ENCODE measurements at regions not wholly inside any gene's neighbourhood (a gene's known extent, or its start where the extent isn't known, plus 50 kb on each side); places are given as distances from the start of the nearest gene placed in this dataset.
"Not testable (repeated sequence)": the region's sequence is repeated elsewhere in the genome, so short reads cannot be mapped to it uniquely, and the experiment has no call there.

DNA sequence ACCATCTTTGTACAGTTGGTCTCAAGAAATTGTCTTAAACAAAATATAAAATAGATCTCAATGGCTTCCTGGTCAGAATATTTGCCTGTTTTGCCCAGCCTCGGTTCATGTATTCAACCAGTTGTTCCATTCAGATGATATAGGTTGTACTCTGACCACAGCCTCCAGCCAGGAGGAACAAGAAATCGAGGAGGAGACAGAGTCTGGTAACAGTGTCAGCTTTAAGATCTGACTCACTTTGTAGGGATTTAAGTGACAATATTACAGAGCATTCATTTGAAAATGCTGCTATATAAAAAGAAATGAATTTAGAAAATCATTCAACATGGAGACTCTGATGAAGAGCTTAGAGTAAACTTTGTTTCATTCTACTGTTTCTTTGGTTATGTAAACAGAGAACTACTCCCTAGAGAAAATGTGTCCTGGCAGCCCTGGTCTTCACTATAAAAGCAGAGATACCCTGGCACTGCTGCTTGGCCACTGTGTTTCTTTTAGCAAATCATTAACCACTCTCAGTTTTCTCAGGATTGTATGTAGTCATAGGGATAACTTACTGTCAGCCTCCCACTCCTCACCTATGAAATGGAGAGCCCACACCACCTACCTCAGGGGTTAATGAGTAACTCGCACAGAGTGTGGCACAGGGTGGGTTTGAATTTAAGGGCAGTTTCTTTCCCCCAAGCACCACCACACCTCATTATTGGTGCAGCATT, 53.5 kb downstream of the PAGE2 start:
- Mint-ChIP-seq H3K4me1 (no peaks in the 10 kb centered on the region), H3K4me3 (no peak overlapping the region), H3K27ac (no peak overlapping the region), H3K27me3 (no peaks in the 10 kb centered on the region), H3K36me3 (ENCODE audit: low read depth) (no peaks in the 10 kb centered on the region)
- no peaks in the 10 kb centered on the region for H3K9me3 ChIP-seq (ENCODE audit: control insufficient read depth, low read length, poor library complexity, severe bottlenecking)
- no peak for ATAC-seq
- no peak for DNase-seq

GRCh38 chrX:55142919-55143310, 54.1 kb downstream of the PAGE2 start:
- Mint-ChIP-seq H3K4me1 (no peaks in the 10 kb centered on the region), H3K4me3 (no peak overlapping the region), H3K36me3 (ENCODE audit: low read depth) (no peaks in the 10 kb centered on the region), H3K27me3 (no peaks in the 10 kb centered on the region), H3K27ac (no peak overlapping the region)
- DNase-seq (no peak), ATAC-seq (no peak)
- no peaks in the 10 kb centered on the region for H3K9me3 ChIP-seq (ENCODE audit: control insufficient read depth, low read length, poor library complexity, severe bottlenecking)

GRCh38 chrX:55143621-55144020, 54.8 kb downstream of the PAGE2 start:
- DNase-seq (no peak), ATAC-seq (no peak)
- no peaks in the 10 kb centered on the region for H3K27me3 Mint-ChIP-seq
- no peaks in the 10 kb centered on the region for H3K4me1 Mint-ChIP-seq
- H3K27ac Mint-ChIP-seq = no peak overlapping the region
- H3K9me3 ChIP-seq (ENCODE audit: control insufficient read depth, low read length, poor library complexity, severe bottlenecking) = no peaks in the 10 kb centered on the region
- no peak overlapping the region for H3K4me3 Mint-ChIP-seq
- H3K36me3 Mint-ChIP-seq (ENCODE audit: low read depth) = no peaks in the 10 kb centered on the region

DNA sequence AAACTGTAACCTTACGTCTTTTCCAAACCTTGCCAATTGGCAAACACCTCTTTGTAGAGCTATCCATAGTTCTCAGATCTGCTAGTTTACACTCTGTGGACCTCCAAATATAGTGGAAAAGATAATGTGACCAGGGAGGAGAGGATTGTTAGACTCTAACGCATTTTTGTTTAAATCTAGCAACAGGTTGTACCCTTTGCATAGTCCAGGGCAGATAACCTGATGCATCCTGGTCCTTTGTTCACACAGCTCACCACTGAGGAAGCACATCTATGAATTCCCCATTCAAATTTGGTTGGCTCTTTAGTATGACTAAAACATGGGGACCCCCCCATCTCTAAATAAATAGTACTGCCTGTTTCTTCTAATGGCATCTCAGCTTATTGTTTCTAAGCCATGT, 55.9 kb downstream of the PAGE2 start:
- no peaks in the 10 kb centered on the region for H3K9me3 ChIP-seq (ENCODE audit: control insufficient read depth, low read length, poor library complexity, severe bottlenecking)
- Mint-ChIP-seq H3K4me1 (no peaks in the 10 kb centered on the region), H3K27ac (no peak overlapping the region), H3K36me3 (ENCODE audit: low read depth) (no peaks in the 10 kb centered on the region), H3K4me3 (no peak overlapping the region), H3K27me3 (no peaks in the 10 kb centered on the region)
- DNase-seq = no peak
- no peak for ATAC-seq

DNA sequence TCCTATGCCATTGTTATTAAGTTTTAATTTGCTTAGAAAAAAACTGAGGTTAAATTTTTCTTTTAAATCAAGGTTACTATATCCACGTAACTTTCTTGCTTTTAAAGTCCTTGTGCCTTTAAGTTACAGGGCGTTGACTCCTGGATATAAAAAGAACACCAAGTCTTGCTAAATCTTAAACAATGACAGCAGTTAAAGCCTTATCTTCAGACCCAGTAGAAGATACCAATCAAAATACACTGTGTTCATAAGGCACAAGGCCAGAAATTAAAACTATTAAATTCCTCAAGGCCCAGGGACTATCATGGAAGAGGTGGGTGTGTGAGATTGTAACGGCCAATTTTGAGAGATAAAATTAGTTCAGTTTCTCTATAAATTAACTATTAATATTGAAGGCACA, 60.4 kb downstream of the PAGE2 start:
- Mint-ChIP-seq H3K27me3 (no peaks in the 10 kb centered on the region), H3K27ac (no peak overlapping the region)

DNA sequence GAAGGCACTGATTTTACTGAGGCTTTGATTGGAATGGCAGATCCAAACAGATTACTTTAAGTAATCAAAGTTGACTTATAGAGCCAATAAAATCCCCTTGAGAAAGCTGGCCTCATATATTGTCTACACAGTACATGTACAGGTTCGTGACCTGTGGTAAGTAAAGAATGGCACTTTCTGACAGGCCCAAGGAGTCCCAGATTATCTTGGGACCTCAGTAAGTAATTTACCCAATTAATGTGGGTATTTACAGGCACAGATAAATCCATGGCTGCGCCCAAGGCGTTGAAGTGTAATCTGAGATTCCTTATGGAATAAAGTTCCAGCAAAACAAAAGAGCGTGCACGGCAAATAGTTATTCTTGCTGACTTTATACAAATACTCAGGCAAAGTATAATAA, 62.4 kb downstream of the PAGE2 start:
- H3K27me3 Mint-ChIP-seq = no peaks in the 10 kb centered on the region
- no peak overlapping the region for H3K27ac Mint-ChIP-seq
- no peaks in the 10 kb centered on the region for H3K9me3 ChIP-seq (ENCODE audit: control insufficient read depth, low read length, poor library complexity, severe bottlenecking)
- DNase-seq = no peak
- H3K4me1 Mint-ChIP-seq = peaks cover 7% of the 10 kb centered on the region
- no peaks in the 10 kb centered on the region for H3K36me3 Mint-ChIP-seq (ENCODE audit: low read depth)
- H3K4me3 Mint-ChIP-seq = no peak overlapping the region
- ATAC-seq = no peak

More for the DNA sequence above, 60.4 kb downstream of the PAGE2 start:
- ATAC-seq (no peak), DNase-seq (no peak)
- no peaks in the 10 kb centered on the region for H3K4me1 Mint-ChIP-seq
- no peaks in the 10 kb centered on the region for H3K36me3 Mint-ChIP-seq (ENCODE audit: low read depth)
- H3K4me3 Mint-ChIP-seq = no peak overlapping the region
- no peaks in the 10 kb centered on the region for H3K9me3 ChIP-seq (ENCODE audit: control insufficient read depth, low read length, poor library complexity, severe bottlenecking)

DNA sequence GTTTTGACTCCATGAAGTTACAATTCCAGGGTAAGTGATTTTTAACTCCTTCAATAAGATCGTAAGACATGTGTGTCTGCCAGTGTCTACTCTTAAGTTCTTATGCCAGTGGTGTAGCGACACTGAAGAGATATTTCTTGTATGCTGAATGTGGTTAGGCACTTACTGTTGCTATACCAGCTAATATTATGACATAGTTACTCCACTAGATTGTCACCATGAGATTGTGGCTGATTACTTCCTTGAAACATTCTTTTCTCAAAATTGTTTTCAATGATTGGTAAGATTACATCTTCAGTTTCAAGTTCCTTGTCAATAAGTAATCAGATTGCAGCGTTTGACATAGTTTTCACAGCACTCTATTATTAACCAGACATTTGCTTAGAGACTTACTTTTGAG, 60.6 kb upstream of the PAGE5 start:
- H3K27ac Mint-ChIP-seq = peak overlapping the region; percentile 32
- peaks cover 13% of the 10 kb centered on the region for H3K4me1 Mint-ChIP-seq
- no peak overlapping the region for H3K4me3 Mint-ChIP-seq
- no peaks in the 10 kb centered on the region for H3K27me3 Mint-ChIP-seq
- DNase-seq (no peak), ATAC-seq (no peak)
- H3K9me3 ChIP-seq (ENCODE audit: control insufficient read depth, low read length, poor library complexity, severe bottlenecking) = no peaks in the 10 kb centered on the region
- no peaks in the 10 kb centered on the region for H3K36me3 Mint-ChIP-seq (ENCODE audit: low read depth)

DNA sequence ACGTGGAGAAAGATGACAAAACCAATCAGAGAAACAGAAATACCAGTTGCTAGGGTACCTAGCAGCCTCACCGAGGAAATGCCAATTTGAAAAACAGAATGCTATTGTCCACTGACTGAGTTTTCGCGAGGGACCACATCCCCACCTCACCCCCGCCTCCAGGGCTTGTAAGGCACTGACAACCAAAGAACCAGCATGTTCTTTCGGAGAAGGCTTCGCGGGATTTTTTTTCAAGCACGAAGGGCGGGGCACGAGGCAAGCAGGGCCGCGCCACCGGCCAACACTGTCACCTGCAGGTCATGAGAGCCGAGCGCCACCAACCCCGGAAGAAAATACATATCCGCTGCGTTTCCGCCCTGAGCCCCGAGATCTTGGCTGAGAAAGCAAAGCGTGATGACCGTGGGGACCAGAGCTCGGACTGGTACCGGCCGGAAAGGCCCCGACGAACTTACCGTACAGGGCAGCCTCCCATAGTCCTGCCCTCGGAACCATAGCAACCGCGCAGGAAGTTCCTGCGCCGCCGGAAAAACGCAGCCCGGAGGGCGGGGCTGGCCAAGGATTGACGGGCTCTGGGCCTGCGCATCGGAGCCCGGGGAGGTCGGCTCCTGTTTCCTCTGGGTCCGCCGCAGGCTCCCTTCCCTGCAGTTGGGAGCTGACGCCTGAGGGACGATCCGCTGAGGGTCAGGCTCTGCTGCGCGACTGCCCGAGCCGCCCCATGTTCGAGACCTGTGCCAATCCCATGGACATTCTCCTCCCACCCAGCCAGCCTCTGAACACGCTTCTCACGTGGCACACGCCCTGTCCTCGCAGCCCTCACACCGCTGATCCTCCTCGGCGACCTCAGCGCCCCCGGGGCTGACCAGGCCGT, 59.2 kb upstream of the PAGE5 start:
- ATAC-seq (peak; percentile 94), DNase-seq (peak; percentile 71 to 84 (median 78))
- Mint-ChIP-seq H3K27ac (peak overlapping the region; percentile 98), H3K36me3 (ENCODE audit: low read depth) (no peaks in the 10 kb centered on the region), H3K4me1 (peaks cover 5% of the 10 kb centered on the region), H3K4me3 (peak overlapping the region; percentile 93), H3K27me3 (no peaks in the 10 kb centered on the region)
- no peaks in the 10 kb centered on the region for H3K9me3 ChIP-seq (ENCODE audit: control insufficient read depth, low read length, poor library complexity, severe bottlenecking)

GRCh38 chrX:55161581-55161980, 58.6 kb upstream of the PAGE5 start:
- H3K36me3 Mint-ChIP-seq (ENCODE audit: low read depth) = no peaks in the 10 kb centered on the region
- peak overlapping the region; percentile 93 for H3K4me3 Mint-ChIP-seq
- ATAC-seq (no peak), DNase-seq (no peak)
- no peaks in the 10 kb centered on the region for H3K27me3 Mint-ChIP-seq
- peak overlapping the region; percentile 98 for H3K27ac Mint-ChIP-seq
- peaks cover 5% of the 10 kb centered on the region for H3K4me1 Mint-ChIP-seq
- no peaks in the 10 kb centered on the region for H3K9me3 ChIP-seq (ENCODE audit: control insufficient read depth, low read length, poor library complexity, severe bottlenecking)

- H3K9me3 ChIP-seq (ENCODE audit: control insufficient read depth, low read length, poor library complexity, severe bottlenecking) = no peaks in the 10 kb centered on the region
- Mint-ChIP-seq H3K27ac (no peak overlapping the region), H3K4me3 (no peak overlapping the region), H3K27me3 (no peaks in the 10 kb centered on the region), H3K4me1 (peaks cover 5% of the 10 kb centered on the region), H3K36me3 (ENCODE audit: low read depth) (no peaks in the 10 kb centered on the region)
- ATAC-seq = no peak
- DNase-seq = no peak
Observed at GRCh38 chrX:55163171-55163570, 57.0 kb upstream of the PAGE5 start.

DNA sequence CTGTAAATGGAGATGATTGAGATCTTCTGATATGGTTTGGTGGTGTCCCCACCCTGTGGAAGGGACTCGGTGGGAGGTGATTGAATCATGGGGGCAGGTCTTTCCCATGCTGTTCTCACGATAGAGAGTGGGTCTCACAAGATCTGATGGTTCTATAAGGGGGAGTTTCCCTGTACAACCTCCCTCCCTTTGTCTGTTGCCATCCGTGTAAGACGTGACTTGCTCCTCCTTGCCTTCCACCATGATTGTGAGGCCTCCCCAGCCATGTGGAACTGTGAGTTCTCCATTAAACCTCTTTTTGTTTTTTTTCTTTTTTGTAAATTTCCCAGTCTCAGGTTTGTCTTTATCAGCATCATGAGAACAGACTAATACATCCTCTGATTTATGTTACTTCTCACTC, 55.1 kb upstream of the PAGE5 start:
- not testable (repeated sequence) for DNase-seq; H3K27ac Mint-ChIP-seq; H3K4me3 Mint-ChIP-seq; H3K4me1 Mint-ChIP-seq; H3K27me3 Mint-ChIP-seq; ATAC-seq; H3K36me3 Mint-ChIP-seq (ENCODE audit: low read depth); H3K9me3 ChIP-seq (ENCODE audit: control insufficient read depth, low read length, poor library complexity, severe bottlenecking)

- ATAC-seq (no peak), DNase-seq (no peak)
- Mint-ChIP-seq H3K27ac (no peak overlapping the region), H3K4me1 (no peaks in the 10 kb centered on the region), H3K27me3 (no peaks in the 10 kb centered on the region), H3K36me3 (ENCODE audit: low read depth) (no peaks in the 10 kb centered on the region), H3K4me3 (no peak overlapping the region)
- H3K9me3 ChIP-seq (ENCODE audit: control insufficient read depth, low read length, poor library complexity, severe bottlenecking) = no peaks in the 10 kb centered on the region
Observed at GRCh38 chrX:55167124-55167803, 52.9 kb upstream of the PAGE5 start.

GRCh38 chrX:55167901-55168300, 52.2 kb upstream of the PAGE5 start:
- ATAC-seq = no peak
- no peak for DNase-seq
- no peaks in the 10 kb centered on the region for H3K36me3 Mint-ChIP-seq (ENCODE audit: low read depth)
- H3K27ac Mint-ChIP-seq = no peak overlapping the region
- no peaks in the 10 kb centered on the region for H3K9me3 ChIP-seq (ENCODE audit: control insufficient read depth, low read length, poor library complexity, severe bottlenecking)
- no peaks in the 10 kb centered on the region for H3K4me1 Mint-ChIP-seq
- no peaks in the 10 kb centered on the region for H3K27me3 Mint-ChIP-seq
- H3K4me3 Mint-ChIP-seq = no peak overlapping the region

Data from T-helper 17 cell (primary cell).